Stimulated activated CD4-positive, alpha-beta T cell treated with anti-CD3 and anti-CD28 coated beads, TNF-alpha, amount 100 ng/mL, for 24 hours (primary cell): ENCODE measurements at regions not wholly inside any gene's neighbourhood (a gene's known extent, or its start where the extent isn't known, plus 50 kb on each side); places are given as distances from the start of the nearest gene placed in this dataset.
"Not testable (repeated sequence)": the region's sequence is repeated elsewhere in the genome, so short reads cannot be mapped to it uniquely, and the experiment has no call there.

Source experiments
- DNase-seq, 3 experiments: peaks; one replicate each; pipeline ENCODE4 v3.0.0-alpha.2; 2020; ENCODE audit warnings: low read depth in 3 of 3

DNA sequence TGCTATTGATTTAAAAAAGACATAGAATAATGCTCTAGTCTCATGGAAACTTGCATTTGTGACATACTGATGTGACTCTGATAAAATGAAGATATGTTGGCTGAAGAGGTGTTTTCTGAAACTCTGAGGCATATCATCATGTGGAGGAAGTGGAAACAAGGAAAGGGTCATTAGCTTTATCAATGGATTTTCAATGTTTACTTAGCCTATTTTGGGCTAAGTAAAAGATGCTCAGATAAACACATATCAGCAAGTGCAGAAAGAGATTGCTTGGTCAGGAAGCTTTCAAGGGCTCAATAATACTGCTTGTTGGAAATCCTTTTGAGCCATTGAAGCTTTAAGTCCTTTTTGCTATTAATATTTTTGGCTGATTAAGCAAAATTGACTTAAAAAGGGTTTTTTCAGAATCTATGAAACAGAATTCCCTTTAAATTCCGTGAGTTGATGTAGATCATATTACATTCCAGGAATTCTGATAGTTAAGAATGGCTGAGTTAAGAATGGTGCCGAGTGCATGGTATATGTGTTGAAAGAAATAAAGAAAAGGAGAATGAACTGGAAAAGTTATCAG, 952.8 kb upstream of the SPRY2 start:
- DNase-seq = no peak

DNA sequence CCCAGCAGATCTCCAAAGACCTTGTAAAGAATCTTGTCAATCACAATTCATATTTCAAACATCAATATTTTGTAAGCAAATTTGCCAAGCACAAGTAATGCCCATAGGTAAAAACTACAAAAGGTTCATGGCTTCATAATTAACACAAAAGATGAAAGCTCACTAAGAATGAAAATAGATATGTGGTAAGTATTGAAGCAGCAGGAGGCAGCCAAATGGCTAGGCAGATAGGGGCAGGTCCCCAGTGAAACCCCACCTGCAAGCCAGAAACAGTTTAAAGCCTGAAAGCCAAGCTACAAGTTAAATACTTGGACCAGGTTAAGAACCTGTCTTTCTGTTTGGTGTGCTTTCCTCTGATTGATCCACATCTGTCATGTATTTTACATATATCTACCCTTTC, 942.6 kb upstream of the SPRY2 start:
- DNase-seq = no peak

DNA sequence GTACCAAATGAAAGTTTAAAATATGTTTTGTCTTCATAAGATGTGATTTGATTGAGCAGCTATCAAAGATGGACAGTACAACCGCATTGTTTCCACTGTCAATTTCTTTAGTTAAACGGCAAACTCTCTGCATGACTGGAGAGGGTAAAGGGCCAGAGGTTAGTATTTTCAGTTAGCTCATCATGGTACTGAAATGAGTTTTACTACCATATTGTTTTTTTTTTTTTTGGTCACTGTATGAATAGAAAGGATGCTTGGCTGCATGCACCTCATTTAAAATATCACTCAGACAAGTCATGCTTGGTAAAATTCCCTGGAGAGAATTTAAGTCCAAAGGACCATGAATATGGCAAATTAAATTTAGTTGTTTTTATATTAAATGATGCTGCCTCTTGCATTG, 942.1 kb upstream of the SPRY2 start:
- no peak for DNase-seq

DNA sequence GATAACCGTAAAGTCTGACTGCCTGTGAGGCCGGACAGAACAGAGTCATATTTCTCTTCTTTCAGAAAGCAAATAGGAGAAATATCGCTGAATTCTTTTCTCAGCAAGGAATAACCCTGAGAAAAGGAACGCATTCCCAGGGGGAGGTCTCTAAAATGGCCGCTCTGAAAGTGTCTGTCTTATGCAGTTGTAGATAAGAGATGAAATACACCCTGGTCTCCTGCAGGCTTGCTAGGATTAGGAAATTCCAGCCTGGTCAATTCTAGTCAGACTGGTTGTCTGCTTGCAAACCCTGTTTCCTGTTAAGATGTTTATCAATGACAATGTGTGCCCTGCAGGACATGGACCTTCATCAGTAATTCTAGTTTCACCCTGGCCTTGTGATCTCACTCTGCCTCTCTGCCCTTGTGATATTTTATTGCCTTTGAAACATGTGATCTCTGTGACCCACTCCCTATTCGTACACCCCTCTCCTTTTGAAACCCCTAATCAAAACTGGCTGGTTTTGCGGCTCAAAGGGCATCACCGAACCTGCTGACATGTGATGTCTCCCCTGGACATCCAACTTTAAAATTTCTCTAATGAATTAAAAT, 934.8 kb upstream of the SPRY2 start:
- DNase-seq = no peak

DNA sequence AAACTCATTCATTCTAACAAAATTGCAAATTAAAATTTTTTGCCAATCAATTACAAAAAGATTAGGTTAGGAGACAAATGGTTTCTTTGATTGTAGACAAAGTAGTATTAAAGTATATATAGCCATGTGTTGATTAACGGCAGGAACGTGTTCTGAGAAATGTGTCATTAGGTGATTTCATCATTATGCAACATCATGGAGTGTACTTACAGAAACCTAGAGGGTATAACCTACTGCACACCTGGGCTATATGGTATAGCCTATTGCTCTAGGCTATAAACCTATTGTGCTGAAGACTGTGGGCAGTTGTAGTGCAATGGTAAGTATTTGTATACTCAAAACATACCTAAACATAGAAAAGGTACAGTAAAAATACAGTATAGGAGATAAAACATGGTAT, 906.8 kb upstream of the SPRY2 start:
- DNase-seq = no peak

DNA sequence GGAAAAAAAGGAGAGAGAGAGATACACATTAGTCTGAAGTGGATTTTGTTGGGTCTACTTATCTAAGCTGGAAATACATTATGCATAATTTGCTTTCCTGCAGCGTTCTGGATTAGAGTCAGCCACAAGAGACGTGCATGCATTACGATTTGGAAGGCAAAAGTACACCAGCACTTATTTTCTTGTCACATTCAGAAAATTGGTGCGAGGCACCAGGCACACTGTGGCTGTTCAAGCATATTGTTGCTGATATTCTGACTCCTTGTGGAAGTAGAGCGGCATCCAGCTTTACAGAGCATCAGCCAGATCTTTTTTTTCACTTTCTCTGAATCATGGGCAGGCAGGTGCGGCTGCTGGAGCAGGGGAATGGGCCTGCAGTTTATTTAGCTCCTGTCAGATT, 905.6 kb upstream of the SPRY2 start:
- DNase-seq = no peak

DNA sequence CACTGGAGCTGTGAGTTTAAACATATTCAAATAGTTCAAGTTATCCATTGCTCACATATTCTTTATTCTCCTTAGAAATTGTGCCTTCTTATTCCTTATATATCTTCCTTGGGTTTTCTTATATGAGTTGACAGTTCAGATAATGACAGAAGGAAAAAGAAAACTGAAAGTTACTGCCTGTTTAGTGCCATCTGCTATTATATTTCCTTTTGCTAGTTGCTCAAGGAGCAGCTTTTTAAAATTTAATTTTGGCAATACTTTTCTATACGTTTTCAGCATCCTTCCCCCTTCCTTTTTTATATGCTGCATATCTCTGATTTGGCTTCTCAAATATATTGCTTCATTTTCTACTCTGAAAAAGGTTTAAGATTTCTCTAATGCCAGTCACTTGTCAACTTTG, 903.1 kb upstream of the SPRY2 start:
- DNase-seq = no peak

DNA sequence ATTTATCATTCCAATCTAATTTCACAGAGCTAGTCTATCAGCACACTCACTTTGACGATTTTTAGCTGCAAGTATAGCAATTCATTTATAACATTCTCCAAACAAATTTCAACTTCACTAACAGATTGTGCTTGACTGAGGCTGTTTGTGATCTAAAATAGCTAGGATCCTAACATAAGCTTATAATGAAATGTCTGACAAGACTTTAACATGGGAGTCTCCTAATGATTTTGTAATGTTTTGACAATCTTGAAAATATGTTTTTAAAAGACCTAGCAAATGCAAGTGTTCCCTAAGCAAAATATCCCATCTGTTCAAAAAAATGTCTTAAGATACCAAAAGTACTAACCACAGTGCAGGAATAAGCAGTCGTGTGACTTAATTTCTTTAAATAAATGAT, 889.5 kb upstream of the SPRY2 start:
- no peak for DNase-seq

DNA sequence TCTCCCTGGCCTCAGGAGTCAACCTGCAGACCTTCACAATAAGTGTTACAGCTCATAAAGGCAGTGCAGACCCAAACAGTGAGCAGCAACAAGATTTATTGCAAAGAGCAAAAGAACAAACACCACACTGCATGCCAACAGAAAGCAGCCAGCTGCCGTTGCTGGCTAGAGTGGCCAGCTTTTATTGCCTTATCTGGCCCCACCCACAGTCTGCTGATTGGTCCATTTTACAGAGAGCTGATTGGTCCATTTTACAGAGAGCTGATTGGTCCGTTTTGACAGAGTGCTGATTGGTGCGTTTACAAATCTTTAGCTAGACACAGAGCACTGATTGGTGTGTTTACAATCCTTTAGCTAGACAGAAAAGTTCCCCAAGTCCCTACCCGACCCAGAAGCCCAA, 885.9 kb upstream of the SPRY2 start:
- DNase-seq = not testable (repeated sequence)

DNA sequence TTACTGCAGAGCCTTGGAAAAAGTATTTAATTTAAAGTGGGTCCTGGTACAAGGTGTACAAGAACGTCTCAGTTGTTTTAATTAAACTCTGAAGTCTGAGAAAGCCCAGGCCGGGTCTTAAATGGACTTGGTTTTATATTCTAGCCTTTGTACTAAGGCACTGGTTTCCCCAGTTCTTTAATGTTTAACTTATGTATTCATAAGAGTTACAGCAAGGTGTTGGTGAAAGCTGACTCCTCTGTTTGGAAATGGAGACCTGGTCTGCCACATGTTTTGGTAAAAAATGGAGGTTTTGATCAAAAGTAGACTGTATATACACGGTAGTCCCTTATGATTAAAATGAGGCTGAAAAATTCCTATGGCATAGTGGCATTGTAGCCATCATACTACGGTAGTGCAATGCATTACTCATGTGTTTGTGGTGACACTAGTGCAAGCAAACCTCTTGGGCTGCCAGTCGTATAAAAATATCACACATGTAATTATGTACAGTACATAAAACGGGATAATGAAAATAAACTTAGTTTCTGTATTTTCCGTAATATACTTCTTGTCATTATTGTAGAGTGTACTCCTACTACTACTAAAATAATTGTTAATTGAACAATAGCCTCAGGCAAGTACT, 883.4 kb upstream of the SPRY2 start:
- no peak for DNase-seq

DNA sequence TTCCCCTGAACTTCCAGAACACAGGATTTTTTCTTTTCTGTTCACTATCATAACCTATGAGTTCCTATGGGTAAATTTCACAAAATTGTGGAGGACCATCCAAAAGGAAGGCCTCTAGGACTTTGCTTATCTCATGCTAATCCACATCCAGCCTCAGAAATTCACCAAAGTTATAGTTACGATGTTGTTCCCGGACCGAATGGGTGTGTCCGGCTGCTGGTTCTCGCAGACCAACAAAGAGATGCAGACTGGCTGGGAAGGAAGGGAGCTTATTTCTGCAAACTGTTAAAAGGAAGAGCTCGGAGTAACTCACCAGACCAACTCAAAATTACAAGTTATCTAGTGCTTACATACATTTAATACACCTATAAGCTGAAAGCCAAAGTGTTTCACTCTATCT, 882.9 kb upstream of the SPRY2 start:
- no peak for DNase-seq

DNA sequence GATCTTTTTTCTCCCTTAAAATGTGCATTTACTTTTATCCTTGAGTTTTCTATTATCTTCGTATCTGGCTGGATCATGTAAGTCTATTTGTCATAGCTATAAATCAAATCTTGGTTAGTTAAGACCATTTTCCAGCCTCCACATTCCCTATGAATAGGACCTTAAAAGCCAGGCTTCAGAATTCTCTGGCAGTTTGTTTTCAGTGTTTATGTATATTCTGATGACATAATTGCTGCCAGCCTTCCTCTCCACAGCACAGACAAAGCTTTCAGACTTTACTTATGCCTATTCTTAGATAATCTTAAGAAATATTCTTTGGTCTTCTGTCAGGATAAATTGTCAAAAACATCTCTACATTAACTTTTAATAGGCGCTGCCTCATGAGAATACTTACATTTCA, 870.8 kb upstream of the SPRY2 start:
- DNase-seq = no peak

DNA sequence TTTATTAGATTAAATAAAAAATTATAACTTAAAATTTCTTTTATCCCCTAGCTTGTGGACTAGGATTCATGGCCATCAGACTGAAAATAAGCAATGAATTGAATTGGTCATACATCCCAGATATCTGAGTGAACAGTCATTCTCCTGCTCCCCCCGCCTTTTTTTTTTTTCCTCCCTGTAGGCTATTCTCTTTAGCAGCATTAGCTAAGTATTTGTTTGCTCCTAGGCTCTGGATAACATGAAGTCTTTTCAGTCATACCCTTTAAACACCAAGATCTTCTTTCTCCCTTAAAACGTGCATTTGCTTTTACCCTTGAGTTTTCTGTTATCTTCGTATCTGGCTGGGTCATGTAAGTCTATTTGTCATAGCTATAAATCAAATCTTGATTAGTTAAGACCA, 866.7 kb upstream of the SPRY2 start:
- no peak for DNase-seq

DNA sequence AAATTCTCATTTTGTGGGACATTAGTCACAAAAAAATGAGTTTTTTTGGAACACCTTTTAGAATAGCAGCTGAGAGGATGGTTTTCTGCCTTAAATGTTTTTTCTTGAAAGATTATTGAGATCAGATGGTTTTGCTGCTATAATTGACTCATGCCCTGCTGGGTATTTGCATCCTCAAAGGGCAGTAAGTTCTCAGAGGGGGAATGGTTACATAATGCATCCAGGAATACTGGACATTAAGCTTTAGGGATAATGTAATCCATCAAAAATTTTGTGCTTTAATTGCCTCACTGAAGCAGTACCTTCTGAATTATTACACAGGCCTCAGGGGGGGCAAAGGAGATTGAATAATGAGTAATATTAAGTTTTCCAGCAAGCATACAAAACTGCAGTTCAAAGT, 866.3 kb upstream of the SPRY2 start:
- DNase-seq = no peak

DNA sequence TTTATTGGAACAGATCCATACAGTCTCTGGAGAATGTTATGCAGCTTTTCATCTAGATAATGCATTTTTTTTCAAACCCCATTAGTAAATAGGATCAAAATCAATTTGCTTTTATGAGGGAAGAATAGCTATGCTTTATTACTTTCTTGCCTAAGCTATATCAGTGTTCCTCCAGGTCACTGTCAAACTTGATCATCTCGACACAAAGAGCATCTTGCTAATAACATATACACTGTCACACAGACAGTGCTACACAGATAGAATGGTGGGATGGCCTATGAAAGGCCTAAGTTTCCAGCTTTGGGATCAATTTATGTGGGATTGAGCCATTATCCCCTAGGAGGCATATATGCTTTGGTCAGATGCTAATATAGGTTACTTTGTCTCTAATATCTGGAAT, 862.9 kb upstream of the SPRY2 start:
- no peak for DNase-seq

DNA sequence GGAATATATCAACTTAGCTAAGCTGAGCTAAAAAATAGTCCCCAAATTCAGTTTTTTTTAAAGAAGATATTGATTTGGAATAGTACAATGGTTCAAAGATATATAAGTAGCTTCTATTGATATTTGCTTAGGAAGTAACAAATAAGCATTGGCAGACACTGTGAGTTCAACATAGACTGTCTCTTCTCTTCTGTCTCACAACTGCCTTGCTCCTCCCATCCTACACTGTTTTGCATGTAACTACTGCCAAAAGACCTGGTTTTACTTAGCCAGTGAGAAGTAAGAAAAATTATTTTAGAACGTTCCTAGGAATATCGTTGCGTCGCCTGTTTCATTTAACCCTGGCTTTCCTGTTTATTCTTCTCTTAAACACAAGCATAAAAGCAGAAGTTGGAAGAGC, 859.0 kb upstream of the SPRY2 start:
- DNase-seq = no peak

DNA sequence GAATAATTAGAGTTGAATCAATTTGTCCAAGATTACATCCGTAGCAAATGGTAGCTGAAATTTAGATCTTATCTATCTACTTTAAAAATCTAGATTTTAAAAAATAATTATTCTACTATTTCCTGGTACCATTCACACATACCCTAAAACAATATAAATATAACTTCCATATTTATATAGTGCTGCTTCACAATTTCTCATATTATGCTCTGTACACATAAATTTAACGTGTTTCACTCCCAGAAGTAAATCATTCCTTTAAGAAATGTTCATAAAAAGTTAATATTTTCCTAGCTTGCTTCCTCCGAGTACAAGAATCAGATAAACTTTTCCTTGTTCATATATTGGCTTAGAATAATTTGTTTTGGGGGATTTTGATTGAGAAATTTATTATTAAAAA, 857.0 kb upstream of the SPRY2 start:
- DNase-seq = no peak

DNA sequence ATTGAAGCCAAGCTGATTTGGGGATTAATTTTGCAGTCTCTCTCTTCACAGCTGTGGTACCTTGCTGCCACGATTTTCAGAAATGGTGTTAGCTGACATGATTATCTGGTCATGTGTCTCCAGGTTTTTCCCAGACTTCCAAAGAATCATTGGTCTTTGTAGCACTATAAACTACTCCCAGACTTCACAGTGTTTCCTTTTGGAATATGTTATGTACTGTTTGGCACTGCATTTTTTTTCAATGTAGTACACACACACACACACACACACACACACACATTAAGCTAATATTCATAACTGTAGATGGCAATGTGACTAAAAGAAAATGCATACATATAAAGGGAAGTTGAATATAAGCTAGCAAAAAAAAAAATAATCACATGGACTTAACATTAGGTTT, 856.6 kb upstream of the SPRY2 start:
- no peak for DNase-seq

DNA sequence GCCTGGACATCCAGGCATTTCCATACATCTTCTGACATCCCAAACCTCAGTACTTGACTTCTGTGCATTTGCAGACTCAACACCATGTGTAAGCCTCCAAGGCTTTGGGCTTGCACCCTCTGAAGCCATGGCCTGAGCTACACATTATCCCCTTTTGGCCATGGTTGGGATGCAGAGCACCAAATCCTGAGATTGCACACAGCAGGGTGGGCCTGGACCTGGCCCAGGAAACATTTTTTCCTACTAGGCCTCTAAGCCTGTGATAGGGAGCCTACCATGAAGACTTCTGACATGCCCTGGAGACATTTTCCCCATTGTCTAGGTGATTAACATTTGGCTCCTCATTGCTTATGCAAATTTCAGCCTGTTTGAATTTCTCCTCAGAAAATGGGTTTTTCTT, 853.4 kb upstream of the SPRY2 start:
- DNase-seq = no peak

DNA sequence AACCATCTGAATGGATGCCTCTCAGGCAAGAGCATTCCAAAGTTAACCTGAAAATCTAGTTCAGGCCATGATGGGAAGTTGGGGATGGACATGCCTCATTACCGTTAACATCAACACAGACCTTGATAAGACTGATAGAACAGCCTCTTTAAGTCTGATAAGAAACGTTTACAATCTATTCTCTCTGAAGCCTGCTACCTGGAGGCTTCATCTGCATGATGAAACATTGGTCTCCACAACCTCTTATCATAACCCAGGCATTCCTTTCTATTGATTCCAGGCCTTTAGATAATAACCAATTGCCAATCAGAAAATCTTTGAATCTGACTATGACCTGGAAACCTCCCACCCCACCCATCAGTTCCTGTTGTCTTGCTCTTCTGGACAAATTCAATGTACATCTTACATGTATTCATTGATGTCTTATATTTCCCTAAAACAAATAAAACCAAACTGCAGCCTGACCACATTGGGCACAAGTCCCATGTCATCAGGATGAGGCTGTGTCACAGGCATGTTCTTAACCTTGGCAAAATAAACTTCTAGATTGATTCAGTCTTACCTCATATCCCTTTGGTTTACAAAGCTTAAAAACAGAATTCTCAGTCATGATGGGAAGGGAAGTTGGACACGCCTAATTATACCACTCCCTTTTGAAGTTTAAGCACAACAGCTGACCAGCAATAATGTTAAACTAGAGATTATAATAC, 843.8 kb upstream of the SPRY2 start:
- DNase-seq = no peak

DNA sequence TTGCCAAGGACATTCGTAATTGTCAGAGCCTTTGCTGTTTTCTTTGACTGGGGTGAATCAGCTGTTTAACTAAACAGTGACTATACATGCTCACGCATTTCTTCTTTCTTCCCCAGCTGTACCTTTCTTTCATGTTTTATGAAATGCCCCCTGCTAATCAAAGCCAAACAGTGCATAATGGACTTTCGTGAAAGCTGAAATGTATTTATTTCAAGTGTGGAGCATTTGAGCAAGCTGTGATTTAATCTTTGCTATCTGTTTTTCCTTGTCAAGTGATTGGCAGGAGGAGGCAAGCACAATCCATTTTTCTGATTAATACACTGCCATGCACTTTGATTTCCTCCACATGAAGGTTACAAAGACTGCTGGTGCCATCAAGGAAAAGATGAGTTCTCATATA, 831.7 kb upstream of the SPRY2 start:
- DNase-seq = no peak

DNA sequence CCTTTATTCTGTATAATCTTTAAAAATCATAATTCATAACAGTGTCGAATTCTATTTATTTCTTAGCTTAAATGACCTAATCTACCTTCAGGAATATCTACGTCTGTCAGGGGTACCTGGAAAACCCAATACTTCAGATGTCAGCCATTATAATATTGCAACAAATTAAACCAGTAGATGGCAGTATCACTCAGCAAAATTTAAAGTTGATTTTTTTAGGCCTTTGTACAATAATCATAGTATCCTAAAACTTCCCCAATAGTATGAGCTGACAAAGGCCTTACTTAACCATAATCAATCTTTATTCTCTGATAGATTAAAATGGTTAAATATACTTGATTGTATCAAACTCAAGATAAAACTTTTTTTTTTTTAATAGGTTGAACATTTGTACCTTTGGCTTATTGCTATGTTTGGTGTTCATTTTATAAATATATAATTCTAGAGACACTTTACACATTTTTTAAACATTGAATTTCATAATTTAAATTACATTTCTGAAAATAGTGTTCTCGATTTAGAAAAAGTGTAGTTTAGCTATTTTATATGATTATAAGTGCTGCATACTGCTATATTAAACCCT, 830.2 kb upstream of the SPRY2 start:
- no peak for DNase-seq

DNA sequence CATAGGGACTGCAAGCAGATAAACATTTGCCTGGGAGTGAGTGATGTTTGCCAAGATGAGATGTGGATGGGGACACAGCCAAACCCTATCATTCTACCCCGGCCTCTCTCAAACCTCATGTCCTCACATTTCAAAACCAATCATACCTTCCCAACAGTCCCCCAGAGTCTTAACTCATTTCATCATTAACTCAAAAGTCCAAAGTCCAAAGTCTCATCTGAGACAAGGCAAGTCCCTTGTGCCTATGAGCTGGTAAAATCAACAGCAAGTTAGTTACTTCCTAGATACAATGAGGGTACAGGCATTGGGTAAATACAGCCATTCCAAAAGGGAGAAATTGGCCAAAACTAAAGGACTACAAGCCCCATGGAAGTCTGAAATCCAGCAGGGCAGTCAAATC, 822.9 kb upstream of the SPRY2 start:
- DNase-seq = not testable (repeated sequence)
